IMR-90 (cell line): ENCODE measurements at regions not wholly inside any gene's neighbourhood (a gene's known extent, or its start where the extent isn't known, plus 50 kb on each side); places are given as distances from the start of the nearest gene placed in this dataset.

Source experiments
- ATAC-seq: fragments of 200-7000 bp; cut with Tn5 transposase; 2 replicates; pipeline ENCODE4 v1.9.1; 2020; ENCODE audit warnings: low read depth, mild to moderate bottlenecking, moderate library complexity
- BruUV-seq: library from RNA; stranded (reverse); fragments of 400-500 nt; replicated peaks from 2 replicates; lab custom pipeline; 2021; lab: Mats Ljungman, UMichigan
- CTCF ChIA-PET: fragments of 300-600 bp; formaldehyde crosslinking; extraction: SDS; loops from one replicate; lab custom pipeline; 2021; ENCODE audit warnings: antibody characterized with exemption; lab: Yijun Ruan, JAX
- POLR2A ChIA-PET: fragments of 300-600 bp; sonication (Branson Sonifier 250); formaldehyde crosslinking; loops from one replicate; lab custom pipeline; 2022; ENCODE audit warnings: antibody characterized with exemption; ENCODE audit not compliant: unreplicated experiment; lab: Charles Lee
- DNase-seq: peaks from one replicate; pipeline ENCODE4 v3.0.0; 2013
- H2AFZ ChIP-seq: replicated peaks from 2 replicates; pipeline ENCODE3; 2013; ENCODE audit warnings: low read length, mild to moderate bottlenecking; ENCODE audit not compliant: poor library complexity
- H2AK5ac ChIP-seq: 2 replicates; pipeline ENCODE4 v1.6.1; 2013; ENCODE audit warnings: low read depth, low read length, inconsistent platforms
- H2AK9ac ChIP-seq: replicated peaks from 2 replicates; pipeline ENCODE3; 2013; ENCODE audit warnings: mild to moderate bottlenecking, low read depth, low read length, moderate library complexity; ENCODE audit not compliant: poor library complexity
- H2BK120ac ChIP-seq: 2 replicates; pipeline ENCODE4 v1.6.1; 2013; ENCODE audit warnings: low read depth, low read length, inconsistent platforms
- H2BK15ac ChIP-seq: 3 replicates; pipeline ENCODE4 v1.6.1; 2013; ENCODE audit warnings: low read depth, low read length, inconsistent platforms
- H2BK20ac ChIP-seq: 2 replicates; pipeline ENCODE4 v1.6.1; 2013; ENCODE audit warnings: low read depth, mild to moderate bottlenecking, inconsistent platforms, low read length, moderate library complexity
- H2BK5ac ChIP-seq: 2 replicates; pipeline ENCODE4 v1.6.1; 2013; ENCODE audit warnings: mild to moderate bottlenecking, low read depth, low read length, inconsistent platforms; ENCODE audit not compliant: poor library complexity, severe bottlenecking
- H3K14ac ChIP-seq: replicated peaks from 2 replicates; pipeline ENCODE4 v1.6.1; 2013; ENCODE audit warnings: low read depth, low read length, inconsistent platforms
- H3K18ac ChIP-seq: 2 replicates; pipeline ENCODE4 v1.6.1; 2013; ENCODE audit warnings: low read depth, low read length, control low read depth
- H3K23ac ChIP-seq: 2 replicates; pipeline ENCODE4 v1.6.1; 2013; ENCODE audit warnings: low read depth, low read length, inconsistent platforms
- H3K27ac ChIP-seq: 2 replicates; pipeline ENCODE4 v1.5.1; 2013; ENCODE audit warnings: mild to moderate bottlenecking, control low read depth, low read length; ENCODE audit not compliant: insufficient read depth
- H3K27me3 ChIP-seq: 2 replicates; pipeline ENCODE4 v1.6.1; 2013; ENCODE audit warnings: low read length; ENCODE audit not compliant: control insufficient read depth, insufficient read depth
- H3K36me3 ChIP-seq: 2 replicates; pipeline ENCODE4 v1.6.1; 2013; ENCODE audit warnings: low read length, mixed read lengths; ENCODE audit not compliant: control insufficient read depth, insufficient read depth
- H3K4ac ChIP-seq: 2 replicates; pipeline ENCODE4 v1.6.1; 2013; ENCODE audit warnings: low read depth, low read length, inconsistent platforms
- H3K4me1 ChIP-seq: 2 replicates; pipeline ENCODE4 v1.6.1; 2013; ENCODE audit warnings: low read length, mixed read lengths; ENCODE audit not compliant: control insufficient read depth, insufficient read depth
- H3K4me2 ChIP-seq: 2 replicates; pipeline ENCODE4 v1.6.1; 2013; ENCODE audit warnings: low read depth, mild to moderate bottlenecking, control low read depth, low read length, moderate library complexity
- H3K4me3 ChIP-seq: 2 replicates; pipeline ENCODE4 v1.5.1; 2013; ENCODE audit warnings: low read depth, mild to moderate bottlenecking, control low read depth, low read length, moderate library complexity; ENCODE audit not compliant: insufficient read depth
- H3K56ac ChIP-seq: 2 replicates; pipeline ENCODE4 v1.6.1; 2013; ENCODE audit warnings: low read length, inconsistent platforms; ENCODE audit not compliant: insufficient read depth; ENCODE audit errors: extremely low read depth
- H3K79me1 ChIP-seq, 2 experiments: 2 replicates each; pipeline ENCODE4 v1.6.1; 2013; ENCODE audit warnings: low read length in 2 of 2, inconsistent platforms in 1 of 2, low read depth in 1 of 2
- H3K9ac ChIP-seq: 2 replicates; pipeline ENCODE4 v1.6.1; 2013; ENCODE audit warnings: low read depth, low read length, control low read depth
- H3K9me1 ChIP-seq: 2 replicates; pipeline ENCODE4 v1.6.1; 2013; ENCODE audit warnings: low read length, inconsistent platforms; ENCODE audit not compliant: insufficient read depth
- H3K9me3 ChIP-seq: 2 replicates; pipeline ENCODE4 v1.6.1; 2013; ENCODE audit warnings: low read length; ENCODE audit not compliant: control insufficient read depth, insufficient read depth
- H4K20me1 ChIP-seq: 2 replicates; pipeline ENCODE4 v1.6.1; 2013; ENCODE audit warnings: low read length, inconsistent platforms; ENCODE audit not compliant: insufficient read depth
- H4K5ac ChIP-seq: 2 replicates; pipeline ENCODE4 v1.6.1; 2013; ENCODE audit warnings: mild to moderate bottlenecking, low read depth, low read length, control low read depth
- H4K8ac ChIP-seq, 2 experiments: 2 replicates each; pipeline ENCODE4 v1.6.1; 2013; ENCODE audit warnings: low read depth in 2 of 2, low read length in 2 of 2, control low read depth in 1 of 2, inconsistent platforms in 1 of 2
- H4K91ac ChIP-seq: 2 replicates; pipeline ENCODE4 v1.6.1; 2013; ENCODE audit warnings: low read depth, low read length, inconsistent platforms; ENCODE audit not compliant: insufficient read depth
- CEBPB ChIP-seq: IDR thresholded peaks from 2 replicates; pipeline ENCODE4 v1.6.1; 2012; ENCODE audit warnings: low read depth, low read length, improper control_type of control experiment
- CTCF ChIP-seq: conservative IDR thresholded peaks from 2 replicates; pipeline ENCODE4 v1.5.1; 2012; ENCODE audit warnings: mild to moderate bottlenecking, low read depth, low read length, improper control_type of control experiment
- MAFK ChIP-seq: IDR thresholded peaks from 2 replicates; pipeline ENCODE4 v1.6.1; 2012; ENCODE audit warnings: low read depth, low read length, improper control_type of control experiment
- MAZ ChIP-seq: IDR thresholded peaks from 2 replicates; pipeline ENCODE4 v1.6.1; 2012; ENCODE audit warnings: low read depth, mild to moderate bottlenecking, low read length, improper control_type of control experiment, moderate library complexity, borderline replicate concordance
- RAD21 ChIP-seq: IDR thresholded peaks from 2 replicates; pipeline ENCODE4 v1.6.1; 2012; ENCODE audit warnings: low read length, improper control_type of control experiment
- SMC3 ChIP-seq: fragments of 150-350 bp; IDR thresholded peaks from 2 replicates; pipeline ENCODE4 v1.6.1; 2016; ENCODE audit warnings: low read depth, mild to moderate bottlenecking, antibody characterized with exemption, low read length, moderate library complexity
- WGBS, 2 experiments: methylation state at CpG; one replicate each; pipeline versions ENCODE4 v1.1.5 to v1.1.7; 2013; ENCODE audit warnings: missing lambda C conversion rate in 2 of 2; ENCODE audit not compliant: insufficient read length in 1 of 2; ENCODE audit errors: extremely low coverage in 2 of 2; 5-methylcytosine and 5-hydroxymethylcytosine counted together
- dilution Hi-C: fragments of 300-500 bp; cut with HindIII; formaldehyde crosslinking; loops from one replicate; pipeline ENCODE4 v1.14.3; 2018; ENCODE audit warnings: low sequenced_read_pairs; ENCODE audit not compliant: unreplicated experiment
- in situ Hi-C: fragments of 300-500 bp; cut with MboI; formaldehyde crosslinking; loops from 3 replicates; pipeline ENCODE4 v1.14.3; 2019; ENCODE audit warnings: low sequenced_read_pairs, inconsistent platforms, mixed read lengths
- intact Hi-C: fragments of 100-400 bp; cut with micrococcal nuclease; formaldehyde crosslinking; loops from 2 replicates; pipeline ENCODE4 v1.10.0; 2022
- TF ChIP-seq, protein P1 (sequence below): fragments of 150-350 bp; IDR thresholded peaks from 2 replicates; pipeline ENCODE4 v1.6.1; 2017; ENCODE audit warnings: mild to moderate bottlenecking, antibody characterized with exemption, low read length, low read depth
- TF ChIP-seq, protein P2 (sequence below): fragments of 150-350 bp; IDR thresholded peaks from 2 replicates; pipeline ENCODE4 v1.6.1; 2016; ENCODE audit warnings: low read depth, mild to moderate bottlenecking, low read length, moderate library complexity, borderline replicate concordance

GRCh38 chr10:78876449-78876848 is 192.3 kb upstream of the ZMIZ1 start:
- Histone ChIP-seq H3K14ac (no peak overlapping the region), H3K9ac (no peak overlapping the region), H3K9me1 (no peaks in the 10 kb centered on the region), H3K9me3 (peaks cover 5% of the 10 kb centered on the region; the same call in 1 of the 2 replicates), H3K4me2 (no peak overlapping the region), H3K56ac (no peak overlapping the region), H3K4me3 (no peak overlapping the region), H2BK15ac (no peak overlapping the region), H3K27me3 (peaks cover 26% of the 10 kb centered on the region), H2BK5ac (no peak overlapping the region), H2BK20ac (no peak overlapping the region), H4K91ac (no peak overlapping the region), H4K5ac (no peak overlapping the region), H2AK5ac (no peak overlapping the region), H3K4ac (no peak overlapping the region), H3K4me1 (no peaks in the 10 kb centered on the region), H2AFZ (no peak overlapping the region), H3K36me3 (no peaks in the 10 kb centered on the region), H2AK9ac (no peak overlapping the region), H3K23ac (no peak overlapping the region), H3K18ac (no peak overlapping the region), H3K27ac (no peak overlapping the region), H2BK120ac (no peak overlapping the region), H4K20me1 (no peaks in the 10 kb centered on the region), H3K79me1 (no peaks in the 10 kb centered on the region), H4K8ac (no peak overlapping the region)
- in situ Hi-C loops (no loop called here), dilution Hi-C loops (no loop called here), intact Hi-C loops (no loop called here)
- ChIA-PET POLR2A (no interaction called here), CTCF (no interaction called here)
- no TSS peak for BruUV-seq
- DNase-seq (no peak), ATAC-seq (no peak)
- TF ChIP-seq CTCF = no peak
- no peak for TF ChIP-seq RAD21
- no peak for TF ChIP-seq MAZ
- TF ChIP-seq SMC3 = no peak
- TF ChIP-seq CEBPB = no peak
- TF ChIP-seq, protein P1, sequence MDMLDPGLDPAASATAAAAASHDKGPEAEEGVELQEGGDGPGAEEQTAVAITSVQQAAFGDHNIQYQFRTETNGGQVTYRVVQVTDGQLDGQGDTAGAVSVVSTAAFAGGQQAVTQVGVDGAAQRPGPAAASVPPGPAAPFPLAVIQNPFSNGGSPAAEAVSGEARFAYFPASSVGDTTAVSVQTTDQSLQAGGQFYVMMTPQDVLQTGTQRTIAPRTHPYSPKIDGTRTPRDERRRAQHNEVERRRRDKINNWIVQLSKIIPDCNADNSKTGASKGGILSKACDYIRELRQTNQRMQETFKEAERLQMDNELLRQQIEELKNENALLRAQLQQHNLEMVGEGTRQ = no peak
- TF ChIP-seq, protein P2, sequence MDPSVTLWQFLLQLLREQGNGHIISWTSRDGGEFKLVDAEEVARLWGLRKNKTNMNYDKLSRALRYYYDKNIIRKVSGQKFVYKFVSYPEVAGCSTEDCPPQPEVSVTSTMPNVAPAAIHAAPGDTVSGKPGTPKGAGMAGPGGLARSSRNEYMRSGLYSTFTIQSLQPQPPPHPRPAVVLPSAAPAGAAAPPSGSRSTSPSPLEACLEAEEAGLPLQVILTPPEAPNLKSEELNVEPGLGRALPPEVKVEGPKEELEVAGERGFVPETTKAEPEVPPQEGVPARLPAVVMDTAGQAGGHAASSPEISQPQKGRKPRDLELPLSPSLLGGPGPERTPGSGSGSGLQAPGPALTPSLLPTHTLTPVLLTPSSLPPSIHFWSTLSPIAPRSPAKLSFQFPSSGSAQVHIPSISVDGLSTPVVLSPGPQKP = no peak
- no peak for TF ChIP-seq MAFK
- 90% methylated on average over 3 of the region's 4 CpGs; no CpG with 5 or more reads in 1 of the 2 experiments for WGBS, 2 experiments
